Stimulated activated CD4-positive, alpha-beta T cell treated with anti-CD3 and anti-CD28 coated beads, Interleukin-1b, Interleukin-23, amount 100 ng/mL, for 4 hours (primary cell): ENCODE measurements at regions not wholly inside any gene's neighbourhood (a gene's known extent, or its start where the extent isn't known, plus 50 kb on each side); places are given as distances from the start of the nearest gene placed in this dataset.

ENCODE experiments used
- DNase-seq, 2 donors: peaks; one replicate each; pipeline ENCODE4 v3.0.0-alpha.2; 2020; ENCODE audit warnings: low read depth in 2 of 2

DNA sequence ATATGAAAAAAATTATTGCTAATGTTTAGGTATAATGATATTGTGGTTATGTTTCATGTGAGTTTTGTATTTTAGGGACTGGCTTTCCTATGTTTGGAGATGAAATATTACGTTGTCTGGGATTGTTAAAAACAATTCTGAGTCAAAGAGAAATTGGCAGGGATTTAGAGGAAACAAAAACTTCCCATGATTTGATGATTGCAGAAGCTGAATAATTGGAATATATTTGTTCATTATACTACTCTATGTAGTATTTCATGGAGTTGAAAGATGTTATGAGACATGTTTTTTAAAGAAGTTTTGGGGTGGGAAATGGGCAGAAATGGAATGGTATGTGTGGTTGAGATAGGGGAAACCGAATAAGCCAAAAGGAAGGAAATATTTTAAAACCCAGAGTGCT, 1392.9 kb downstream of the EFNB2 start:
- no peak for DNase-seq

DNA sequence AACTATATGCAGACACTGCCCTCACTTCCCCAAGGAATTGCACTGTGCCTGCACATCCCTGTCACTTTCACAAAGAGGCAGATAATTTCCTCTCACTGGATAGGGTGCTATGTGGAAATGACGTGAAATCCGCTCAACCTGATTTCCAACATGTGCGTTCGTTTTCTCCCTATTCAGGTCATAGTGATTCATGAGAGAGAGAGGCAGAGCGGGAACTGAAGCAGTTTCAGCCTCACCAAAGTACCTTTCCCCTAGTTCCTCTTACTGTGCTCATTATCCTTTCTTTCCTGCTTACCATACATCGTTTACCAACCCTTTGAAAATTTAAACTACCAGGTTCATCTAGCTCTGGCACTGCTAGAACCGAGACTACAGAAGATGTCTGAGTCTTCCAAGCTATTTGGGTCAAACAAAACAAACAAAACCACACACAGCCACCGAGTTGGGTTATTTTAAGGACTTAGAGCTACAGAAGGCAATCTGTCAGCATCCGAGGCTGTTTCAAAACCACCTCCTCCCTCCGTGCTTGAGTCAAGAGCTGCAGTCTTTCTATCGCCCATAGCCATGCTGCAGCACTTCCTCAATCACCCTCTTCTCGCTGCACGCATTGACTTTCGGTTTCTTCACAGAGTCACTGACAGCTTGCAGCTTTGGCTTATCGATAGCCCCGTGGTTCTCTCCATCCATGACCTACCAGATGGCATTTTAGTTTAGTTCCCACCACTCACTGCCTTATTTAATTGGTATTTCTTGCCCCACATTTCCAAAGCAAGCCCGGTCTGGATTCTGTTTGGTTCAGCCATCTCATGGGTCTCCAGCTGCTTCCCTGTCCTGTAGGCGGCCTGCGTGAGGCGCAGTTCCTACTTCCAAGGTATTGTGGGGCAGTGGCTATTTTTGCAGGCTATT, 1395.8 kb downstream of the EFNB2 start:
- DNase-seq = peak; percentile 29 to 36

DNA sequence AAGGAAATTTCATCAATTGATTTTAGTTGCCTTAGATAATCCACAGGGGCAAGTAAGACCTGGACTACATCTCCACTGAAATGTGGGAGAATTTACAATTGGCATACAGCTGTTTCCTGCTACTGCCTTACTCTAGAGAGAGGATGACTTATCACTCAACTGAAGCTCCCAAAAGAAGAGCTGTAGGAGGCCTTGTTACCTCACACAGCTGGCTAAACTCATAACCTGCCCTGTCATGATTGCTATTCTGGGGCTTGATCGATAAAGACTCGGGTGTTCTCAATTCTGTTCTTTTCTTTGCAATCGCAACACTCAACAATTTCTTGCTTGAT, 1396.4 kb downstream of the EFNB2 start:
- no peak for DNase-seq

DNA sequence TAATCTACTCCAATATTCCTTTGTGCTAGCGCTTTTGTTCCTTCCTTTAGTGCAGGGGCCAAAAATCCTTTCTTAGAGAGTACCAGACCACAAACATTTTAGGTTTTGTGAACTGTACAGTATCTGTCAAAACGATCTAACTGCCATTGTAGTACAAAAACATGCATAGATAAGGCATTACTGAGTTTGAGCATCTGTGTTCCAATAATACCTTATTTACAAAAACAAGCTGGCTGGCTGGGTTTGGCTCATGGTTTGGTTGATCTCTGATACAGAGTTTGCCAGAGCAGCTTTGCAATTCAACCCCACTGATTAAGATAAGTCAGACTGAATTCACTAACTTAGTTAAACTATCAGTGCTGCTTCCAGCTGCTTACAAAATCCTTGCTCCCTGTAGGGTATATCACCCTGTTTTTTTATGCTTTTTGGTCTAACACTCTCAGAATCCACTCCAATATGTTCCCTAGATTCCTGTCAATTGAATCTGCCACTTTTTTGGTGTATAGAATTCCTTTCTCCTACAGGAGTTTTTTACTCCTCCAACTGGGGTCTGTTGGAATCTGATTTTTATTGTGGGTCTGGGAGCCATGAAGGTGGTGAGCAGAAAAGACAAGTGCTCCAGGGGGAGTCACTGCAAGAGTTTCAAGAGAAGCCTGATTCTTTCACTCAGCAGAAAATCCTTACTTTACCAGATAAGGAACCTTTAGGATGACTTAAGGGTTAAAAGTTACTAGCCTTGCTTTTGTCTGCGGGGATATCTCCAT, 1399.4 kb downstream of the EFNB2 start:
- DNase-seq = no peak

DNA sequence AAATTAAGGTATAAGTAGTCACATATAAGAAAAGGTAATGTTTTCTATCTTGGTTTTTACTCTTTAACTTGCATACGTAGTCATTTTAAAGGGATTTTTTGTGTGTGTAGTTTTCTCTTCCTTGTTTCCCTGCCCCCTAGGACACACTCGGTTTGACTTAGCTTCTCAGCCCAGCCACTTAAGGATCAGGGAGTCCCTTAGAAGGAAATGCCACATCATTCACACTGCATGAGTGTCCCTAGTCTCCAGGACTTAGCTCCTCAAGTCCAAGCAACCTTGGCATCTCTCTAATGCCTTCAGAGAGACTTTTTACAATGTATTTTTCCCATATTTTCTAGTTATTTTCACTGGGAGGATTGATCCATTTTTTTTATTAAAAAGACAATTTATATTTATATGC, 1407.7 kb downstream of the EFNB2 start:
- no peak for DNase-seq

DNA sequence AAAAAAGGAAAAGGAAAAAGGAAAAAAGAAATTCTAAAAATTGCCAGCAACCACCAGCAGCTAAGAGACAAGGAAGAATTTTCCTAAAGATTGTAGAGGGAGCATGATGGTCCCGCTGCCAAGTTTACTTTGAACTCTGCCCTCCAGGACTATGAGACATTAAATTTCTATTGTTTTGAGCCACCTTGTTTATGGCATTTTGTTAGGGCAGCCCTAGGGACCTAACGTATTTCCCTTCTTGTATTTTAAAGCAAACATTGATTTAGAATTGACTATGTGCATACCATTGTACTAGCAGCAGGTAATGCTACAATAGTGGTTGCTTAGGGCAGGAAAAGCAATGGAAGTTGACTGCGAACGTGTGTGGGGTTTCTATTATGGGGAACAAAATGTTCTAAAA, 1414.2 kb downstream of the EFNB2 start:
- no peak for DNase-seq

DNA sequence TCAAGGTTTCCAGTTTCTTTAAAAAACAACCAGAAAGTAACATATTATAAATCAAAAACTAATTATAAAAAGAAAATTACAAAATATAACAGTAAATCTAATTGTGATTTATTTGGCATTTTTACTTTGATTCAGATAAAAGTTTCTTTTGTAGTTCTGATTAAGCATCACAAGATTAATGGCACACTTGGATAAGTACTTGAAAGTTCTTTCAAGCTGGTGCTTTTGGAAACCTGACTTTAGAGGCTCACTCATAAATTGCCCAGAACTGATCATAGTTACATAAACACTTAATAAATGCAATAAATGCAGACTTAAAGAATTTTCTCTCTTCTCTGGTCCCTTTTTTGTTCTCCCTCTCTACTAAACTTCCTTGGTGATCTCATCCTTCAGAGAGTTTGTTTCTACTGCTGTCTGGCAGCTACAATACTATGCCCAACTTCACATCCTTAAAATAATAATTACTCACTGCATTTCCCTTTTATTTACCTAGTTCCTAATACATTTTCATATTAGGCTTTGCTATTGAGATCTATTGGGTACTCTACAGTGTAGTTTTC, 1417.0 kb downstream of the EFNB2 start:
- no peak for DNase-seq

DNA sequence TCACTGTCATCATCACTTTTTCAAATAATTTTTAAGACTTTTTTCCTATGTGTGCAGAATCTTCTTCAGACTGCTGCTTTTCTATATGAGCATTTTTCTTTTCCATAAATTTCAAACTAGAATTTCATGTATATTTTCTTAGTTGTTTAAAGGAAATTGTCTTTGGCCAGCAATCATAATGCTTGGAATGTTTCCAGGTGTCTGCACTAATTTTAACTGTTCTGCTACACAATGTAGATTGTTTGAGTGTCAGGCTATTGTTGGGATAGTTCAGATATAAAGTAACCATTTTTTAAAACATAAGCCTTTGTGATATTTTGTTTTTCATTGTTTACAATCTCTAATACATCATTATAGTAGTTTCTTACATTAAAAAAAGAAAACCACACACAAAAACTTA, 1418.5 kb downstream of the EFNB2 start:
- DNase-seq = no peak

DNA sequence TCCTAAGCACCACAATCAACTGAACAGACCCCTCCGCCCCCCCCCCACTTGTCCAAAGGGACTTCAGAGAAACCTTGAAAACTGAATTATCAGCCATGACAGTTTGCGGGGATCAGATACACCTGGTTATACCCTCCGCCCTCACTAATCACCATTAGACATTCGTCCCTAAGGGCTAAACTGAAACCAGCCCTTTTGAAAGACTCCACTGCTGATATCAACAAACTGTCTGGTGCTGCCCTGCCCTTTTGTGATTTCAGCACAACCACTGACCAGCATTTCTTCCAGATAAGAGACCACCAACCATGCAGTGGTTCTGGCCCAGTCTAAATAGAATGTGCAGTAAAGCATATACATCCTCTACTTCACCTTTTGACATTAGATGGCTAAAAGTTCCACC, 1422.9 kb downstream of the EFNB2 start:
- no peak for DNase-seq

DNA sequence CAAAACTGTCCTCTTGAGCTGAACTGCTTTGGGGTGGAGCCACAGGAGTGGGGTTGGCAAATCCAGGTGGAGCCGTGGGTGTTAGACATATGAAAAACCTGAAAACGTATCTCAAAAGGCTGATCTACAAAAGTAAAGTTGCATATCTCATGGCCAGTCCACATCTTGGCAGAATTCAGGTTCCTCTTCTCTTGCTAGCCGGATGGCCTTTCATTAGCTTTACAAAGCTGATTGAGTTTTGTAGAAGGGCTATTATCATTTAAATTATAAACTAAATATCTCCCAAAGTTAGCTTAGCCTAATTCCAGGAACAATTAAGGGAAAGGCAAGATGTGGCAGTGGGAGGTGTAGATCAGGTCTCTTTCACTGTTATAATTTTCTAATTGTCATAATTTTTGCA, 1427.7 kb downstream of the EFNB2 start:
- DNase-seq = no peak

DNA sequence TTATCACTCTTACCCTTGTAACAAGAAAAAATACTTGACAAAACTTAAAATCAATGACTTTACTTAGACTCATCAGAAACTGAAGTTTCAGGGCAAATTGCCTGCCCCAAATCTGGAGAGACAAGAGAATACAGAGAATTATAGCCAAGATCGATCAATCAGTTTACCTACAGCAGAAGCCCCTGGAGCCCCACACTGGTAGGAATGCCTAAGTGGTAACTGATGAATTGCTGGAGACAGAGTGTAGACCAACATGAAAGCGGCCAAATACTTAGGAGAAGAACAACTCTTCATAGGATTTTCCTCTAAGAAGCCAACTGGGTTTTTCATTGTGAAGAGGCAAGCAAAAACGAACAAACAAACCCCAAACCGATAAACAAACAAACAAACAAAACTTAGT, 1430.0 kb downstream of the EFNB2 start:
- DNase-seq = no peak

DNA sequence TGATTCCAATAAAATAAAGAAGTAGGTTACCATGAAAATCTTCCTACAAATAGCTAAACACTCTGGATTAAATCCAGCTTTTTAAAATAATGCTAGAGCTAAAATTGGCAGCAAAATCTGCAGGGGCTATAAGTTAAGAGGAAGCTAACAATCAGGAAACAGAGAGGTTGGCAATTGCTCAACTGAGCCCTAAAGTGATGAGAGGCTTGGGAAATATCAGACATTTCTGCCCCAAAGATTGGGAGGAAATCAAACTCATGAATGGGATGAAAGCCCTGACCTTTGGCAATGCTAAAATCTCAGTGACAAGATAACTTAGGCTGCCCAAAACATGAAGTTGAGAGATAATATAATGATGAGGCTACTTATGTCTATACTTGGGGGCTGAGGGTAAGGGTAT, 1437.9 kb downstream of the EFNB2 start:
- DNase-seq = no peak

DNA sequence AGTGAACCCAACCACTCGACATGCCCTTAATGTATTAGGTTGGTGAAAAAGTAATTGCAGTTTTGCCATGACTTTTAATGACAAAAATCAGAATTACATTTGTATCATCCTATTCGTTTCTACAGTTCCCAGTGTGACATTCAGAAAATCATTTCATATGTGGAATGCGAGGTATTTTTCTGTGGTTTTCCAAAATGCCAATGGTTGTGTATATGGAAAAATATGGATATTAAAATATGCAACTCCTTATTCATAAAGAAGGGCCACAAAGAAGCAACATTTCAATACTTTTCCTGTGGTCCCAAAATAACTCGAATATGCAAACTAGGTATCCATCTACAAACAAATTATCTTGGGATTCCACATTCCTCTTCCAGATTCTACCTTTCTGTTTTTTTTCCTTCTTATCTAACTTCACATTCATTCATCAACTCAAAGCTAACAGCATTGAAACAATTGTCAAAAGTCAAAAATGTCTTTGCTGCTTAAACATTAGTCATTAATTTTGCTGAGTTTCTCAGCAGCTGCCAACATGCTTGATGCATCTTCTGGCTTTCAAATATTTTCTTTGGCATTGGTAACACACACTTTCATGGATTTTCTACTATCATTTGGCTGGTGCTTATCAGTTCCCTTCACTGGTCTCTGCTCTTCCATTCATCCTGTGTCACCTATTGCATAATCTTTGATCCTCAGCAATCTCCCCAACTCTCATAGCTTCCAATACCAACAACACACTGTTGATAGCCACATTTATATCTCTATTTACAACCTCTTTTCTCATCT, 1445.4 kb downstream of the EFNB2 start:
- no peak for DNase-seq

DNA sequence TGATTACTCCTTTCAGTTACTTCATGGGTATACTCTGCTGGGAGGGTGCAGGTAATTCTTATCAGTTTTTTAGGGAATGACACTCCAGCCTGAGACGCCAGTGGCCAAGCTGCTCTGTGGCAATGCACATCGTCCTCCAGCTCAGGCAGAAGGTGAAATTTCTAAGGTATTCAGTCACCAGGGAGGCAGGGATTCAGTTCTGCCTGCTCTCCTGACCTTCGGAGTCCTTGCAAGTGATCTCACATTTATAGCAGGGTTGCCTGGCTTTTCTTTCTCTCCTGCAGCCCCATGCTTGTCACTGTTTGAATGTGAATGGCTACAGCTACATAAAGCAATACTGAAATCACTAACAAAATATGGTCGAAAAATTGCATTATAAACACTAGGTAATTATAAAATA, 1447.5 kb downstream of the EFNB2 start:
- DNase-seq = no peak

DNA sequence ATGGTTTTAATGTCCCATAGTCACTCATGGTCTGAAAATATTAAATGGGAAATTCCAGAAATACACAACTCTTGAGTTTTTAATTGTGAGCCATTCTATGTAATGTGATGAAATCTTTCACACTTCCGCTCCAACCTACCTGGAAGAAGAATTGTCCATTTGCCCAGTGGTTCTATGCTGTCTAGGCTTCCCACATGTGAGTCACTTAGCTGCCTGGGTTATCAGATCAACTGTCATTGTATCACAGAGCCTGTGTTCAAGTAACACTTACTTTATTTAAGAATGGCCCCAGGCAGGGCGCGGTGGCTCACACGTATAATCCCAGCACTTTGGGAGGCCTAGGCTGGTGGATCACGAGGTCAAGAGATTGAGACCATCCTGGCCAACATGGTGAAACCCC, 1450.5 kb downstream of the EFNB2 start:
- no peak for DNase-seq

DNA sequence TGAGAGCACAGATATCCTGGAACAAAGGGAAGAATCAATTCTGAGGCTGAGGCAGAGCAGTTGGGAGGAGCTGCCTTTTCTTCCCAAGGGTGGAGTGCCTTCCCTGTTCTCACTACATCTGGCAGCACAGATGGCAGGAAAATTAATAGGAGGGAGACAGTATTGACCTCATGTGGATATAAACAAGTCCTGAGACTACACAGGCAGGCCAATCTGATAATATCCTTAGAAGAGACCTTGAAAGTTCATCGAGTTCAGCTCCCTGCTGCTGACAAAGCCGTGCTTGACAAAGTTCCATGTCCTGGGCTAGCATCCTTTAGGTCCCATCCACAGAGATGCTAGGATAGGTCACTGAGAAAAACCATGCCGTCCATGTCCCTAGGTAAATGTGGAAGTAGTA, 1451.5 kb downstream of the EFNB2 start:
- DNase-seq = no peak

DNA sequence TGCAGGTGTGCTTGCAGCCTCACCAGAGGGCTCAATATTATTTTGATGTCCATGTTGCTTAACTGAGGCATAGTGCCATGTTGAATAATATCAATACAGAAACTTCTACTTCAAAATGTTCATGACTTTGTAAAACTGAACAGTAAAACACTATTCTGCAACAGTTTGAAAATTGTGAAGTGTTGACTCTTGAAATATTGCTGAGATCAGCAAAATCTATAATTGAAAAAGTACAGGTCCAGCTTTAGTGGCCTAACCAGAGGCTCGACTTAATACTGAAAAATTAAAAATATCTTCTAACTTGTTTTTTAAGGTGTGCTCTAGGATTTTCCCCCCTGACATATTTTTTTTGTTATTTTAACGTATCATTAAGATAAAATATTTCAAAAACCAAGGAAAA, 1460.7 kb downstream of the EFNB2 start:
- no peak for DNase-seq

DNA sequence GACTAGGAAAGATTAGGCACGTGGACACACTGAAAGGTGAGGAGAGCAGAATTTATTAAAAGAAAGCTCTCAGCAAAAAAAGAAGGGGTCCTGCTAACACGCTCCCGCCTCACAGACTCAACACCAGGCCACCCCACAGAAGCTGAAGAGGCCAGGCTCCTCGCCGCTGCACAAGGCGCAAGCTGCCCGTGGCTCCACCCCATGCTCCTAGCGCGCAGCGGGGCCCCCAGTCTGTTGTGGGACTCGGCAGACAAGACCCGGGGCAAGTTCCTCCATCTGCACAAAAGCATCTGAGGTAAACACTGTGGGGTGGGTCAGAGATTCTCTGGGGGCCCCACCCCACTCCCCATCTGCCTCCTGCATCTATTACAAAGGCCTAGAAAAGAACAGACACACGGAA, 1462.4 kb downstream of the EFNB2 start:
- DNase-seq = no peak

DNA sequence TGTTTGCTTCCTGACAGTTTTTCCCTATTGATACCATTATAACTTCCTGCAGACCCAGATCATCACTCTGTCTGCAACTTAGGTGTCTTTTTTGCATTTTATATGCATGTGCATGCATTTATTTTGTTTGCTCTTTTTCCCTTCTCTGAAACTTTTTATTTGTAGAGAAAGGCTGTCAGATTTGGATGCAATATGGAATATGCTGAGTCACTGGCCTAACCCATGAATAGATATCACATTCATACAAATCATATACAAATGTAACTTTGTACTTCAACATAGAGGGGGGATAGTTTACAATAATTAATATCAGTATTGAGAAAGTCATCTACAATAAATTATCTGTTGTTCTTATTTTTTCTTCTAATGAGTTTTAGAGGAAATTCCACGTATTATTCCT, 1465.0 kb downstream of the EFNB2 start:
- DNase-seq = no peak

DNA sequence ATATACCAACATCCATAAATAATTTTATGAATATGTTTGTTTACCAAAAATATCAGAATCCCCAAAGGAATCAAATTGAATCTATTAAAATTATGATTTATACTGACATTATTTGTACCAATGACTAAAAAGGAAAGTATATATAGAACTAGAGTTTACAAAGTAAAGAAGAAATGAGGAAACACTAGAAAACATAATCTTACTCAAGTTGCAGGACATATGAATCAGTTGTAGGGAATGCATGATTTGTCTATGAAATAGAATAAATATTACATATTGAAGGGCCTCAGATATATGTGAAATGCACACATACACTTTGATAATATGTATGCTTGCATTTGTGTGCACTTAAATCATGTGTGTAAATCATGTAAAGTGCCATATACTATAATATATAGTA, 1466.4 kb downstream of the EFNB2 start:
- DNase-seq = no peak

DNA sequence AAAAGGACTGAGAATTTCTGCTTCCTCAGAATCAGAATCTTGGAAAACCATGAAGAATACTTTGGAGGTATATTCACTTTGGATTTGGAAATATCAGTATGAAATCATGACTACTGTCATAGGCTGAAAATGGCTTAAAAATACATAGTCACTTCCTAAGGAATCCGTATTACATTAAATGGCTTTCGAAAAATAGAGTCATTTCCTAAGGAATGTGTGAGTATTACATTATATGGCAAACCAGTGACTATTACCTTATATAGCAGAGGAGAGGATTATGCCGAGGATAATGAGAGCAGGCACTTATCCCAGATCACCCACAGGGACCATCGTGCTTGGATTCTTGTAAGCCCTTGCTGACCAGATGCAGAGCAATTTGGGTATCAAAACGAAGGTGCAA, 1471.8 kb downstream of the EFNB2 start:
- DNase-seq = no peak

DNA sequence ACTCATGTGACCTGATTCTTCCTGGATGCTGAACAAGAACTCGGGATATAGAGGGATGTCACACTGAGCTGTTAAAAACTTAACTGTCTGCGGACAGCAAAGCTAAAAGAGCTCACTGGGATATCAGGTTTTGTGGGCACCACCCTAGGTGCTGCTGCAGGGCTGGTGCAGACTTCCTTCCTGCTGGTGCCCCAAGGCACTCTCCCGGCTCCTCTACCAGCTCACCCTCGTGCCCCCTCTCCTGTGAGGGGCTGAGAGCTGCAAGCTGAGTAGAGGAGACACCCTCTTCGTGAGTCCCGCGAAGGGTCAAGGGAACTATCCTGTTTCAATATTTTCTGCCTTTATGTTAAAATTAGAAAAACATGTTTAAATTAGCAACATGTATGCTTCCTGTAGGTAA, 1475.7 kb downstream of the EFNB2 start:
- no peak for DNase-seq
